ENCODE measurements at regions not wholly inside any gene's neighbourhood (a gene's known extent, or its start where the extent isn't known, plus 50 kb on each side); places are given as distances from the start of the nearest gene placed in this dataset.

GRCh38 chr2:161042990-161043625 lies 117.1 kb upstream of the TANK start:
- Histone ChIP-seq H3K36me3 (no peaks in the 10 kb centered on the region), H3K27ac (no peak overlapping the region), H3K27me3 (no peaks in the 10 kb centered on the region), H3K4me1 (peaks cover 0 to 19% (median 9%) of the 10 kb centered on the region in 3 donors), H3K4me3 (no peak overlapping the region), H3K9me3 (no peaks in the 10 kb centered on the region)
- TF ChIP-seq POLR2A (IDR thresholded peaks at IDR 0.05), result no peak
- no peak for TF ChIP-seq CTCF (IDR thresholded peaks at IDR 0.05)
- intact Hi-C loops (cut with DNase I), result no loop called here
- WGBS, 2 donors, result 53 to 74% methylated on average over 2 of the region's 2 CpGs
- no peak for DNase-seq

- no peak for DNase-seq
- Histone ChIP-seq H3K36me3 (no peaks in the 10 kb centered on the region), H3K4me1 (peaks cover 0 to 19% (median 9%) of the 10 kb centered on the region in 3 donors), H3K27ac (peak overlapping the region in 3 of 4 donors; percentile 1 to 74 (median 58)), H3K27me3 (no peaks in the 10 kb centered on the region), H3K4me3 (peak overlapping the region in 1 of 4 donors; percentile 29), H3K9me3 (no peaks in the 10 kb centered on the region)
- no peak for TF ChIP-seq POLR2A (IDR thresholded peaks at IDR 0.05)
- no peak for TF ChIP-seq CTCF (IDR thresholded peaks at IDR 0.05)
- WGBS, 2 donors, result 51 to 54% methylated on average over 6 of the region's 6 CpGs
- intact Hi-C loops (cut with DNase I), result no loop called here
These were observed 115.9 kb upstream of the TANK start for GRCh38 chr2:161044095-161044865.

GRCh38 chr2:161044921-161045320 lies 115.3 kb upstream of the TANK start:
- H3K4me3 ChIP-seq, result no peak overlapping the region
- peaks cover 0 to 19% (median 9%) of the 10 kb centered on the region in 3 donors for H3K4me1 ChIP-seq
- H3K36me3 ChIP-seq, result no peaks in the 10 kb centered on the region
- no peak for DNase-seq
- intact Hi-C loops (cut with DNase I), result no loop called here
- TF ChIP-seq POLR2A (IDR thresholded peaks at IDR 0.05) (no peak), CTCF (IDR thresholded peaks at IDR 0.05) (no peak)
- peak overlapping the region in 3 of 4 donors; percentile 1 to 74 (median 58) for H3K27ac ChIP-seq
- 86 to 94% methylated on average over 1 of the region's 1 CpG for WGBS, 2 donors
- H3K9me3 ChIP-seq, result no peaks in the 10 kb centered on the region
- no peaks in the 10 kb centered on the region for H3K27me3 ChIP-seq

GRCh38 chr2:161045726-161046125 lies 114.5 kb upstream of the TANK start:
- Histone ChIP-seq H3K4me3 (no peak overlapping the region), H3K27me3 (no peaks in the 10 kb centered on the region), H3K36me3 (no peaks in the 10 kb centered on the region), H3K27ac (peak overlapping the region in 1 of 4 donors; percentile 74), H3K9me3 (no peaks in the 10 kb centered on the region), H3K4me1 (peaks cover 0 to 19% (median 9%) of the 10 kb centered on the region in 3 donors)
- TF ChIP-seq CTCF (IDR thresholded peaks at IDR 0.05) (no peak), POLR2A (IDR thresholded peaks at IDR 0.05) (no peak)
- DNase-seq, result no peak
- 50 to 72% methylated on average over 1 of the region's 1 CpG for WGBS, 2 donors
- intact Hi-C loops (cut with DNase I), result no loop called here

- Histone ChIP-seq H3K36me3 (no peaks in the 10 kb centered on the region), H3K27me3 (no peaks in the 10 kb centered on the region), H3K27ac (no peak overlapping the region), H3K9me3 (no peaks in the 10 kb centered on the region), H3K4me3 (no peak overlapping the region), H3K4me1 (peaks cover 0 to 19% (median 9%) of the 10 kb centered on the region in 3 donors)
- no peak for TF ChIP-seq CTCF (IDR thresholded peaks at IDR 0.05)
- no peak for TF ChIP-seq POLR2A (IDR thresholded peaks at IDR 0.05)
- no peak for DNase-seq
- intact Hi-C loops (cut with DNase I), result no loop called here
- WGBS, 2 donors, result 46 to 67% methylated on average over 2 of the region's 2 CpGs
These were observed 113.4 kb upstream of the TANK start for GRCh38 chr2:161046876-161047275.

Measured in esophagus squamous epithelium (tissue), 5 donors.